C4-2B (cell line): ENCODE measurements at regions not wholly inside any gene's neighbourhood (a gene's known extent, or its start where the extent isn't known, plus 50 kb on each side); places are given as distances from the start of the nearest gene placed in this dataset.

Experiments
- CTCF ChIP-seq: fragments of 450-650 bp; conservative IDR thresholded peaks from 2 replicates; pipeline ENCODE4 v1.5.1; 2017; ENCODE audit warnings: mild to moderate bottlenecking
- ZFX ChIP-seq: fragments of 450-650 bp; IDR thresholded peaks from 2 replicates; pipeline ENCODE4 v1.6.1; 2017

DNA sequence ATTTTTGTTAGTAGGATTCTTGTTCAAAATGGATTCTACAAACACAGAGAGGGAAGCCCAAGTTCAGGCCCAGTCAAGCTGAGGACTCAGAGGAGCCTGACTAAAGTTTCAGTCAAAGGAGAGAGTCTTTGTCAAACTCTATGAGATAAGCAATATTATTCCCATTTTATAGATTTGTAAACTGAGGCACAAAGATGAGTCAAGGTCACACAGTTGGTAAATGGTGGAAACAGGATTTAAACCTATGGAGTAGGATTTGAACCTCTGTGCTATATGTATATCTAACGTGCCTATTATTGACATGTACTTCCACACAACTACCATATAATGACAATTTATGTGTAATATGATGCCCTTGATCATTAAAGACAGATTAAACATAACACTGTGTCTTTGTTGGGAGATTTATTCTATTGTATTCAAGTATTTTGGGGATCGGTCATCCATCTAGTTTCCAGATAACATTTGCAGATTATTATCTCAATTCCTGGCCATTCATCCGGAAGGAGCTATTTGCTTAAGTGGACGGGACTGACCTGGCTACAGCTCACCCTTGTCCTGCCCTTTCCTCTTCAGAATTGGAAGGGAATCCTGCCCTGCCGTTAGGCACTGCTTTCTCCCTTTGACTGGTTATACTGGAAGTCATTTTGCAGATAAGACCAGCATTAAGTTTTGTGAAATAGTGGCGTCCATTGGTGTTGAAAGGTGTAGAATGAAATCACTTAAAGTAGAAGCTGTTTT lies 86.1 kb upstream of the LMO4 start:
- TF ChIP-seq CTCF (no peak), ZFX (no peak)
